Muscle layer of duodenum (tissue), 2 donors: ENCODE measurements at regions not wholly inside any gene's neighbourhood (a gene's known extent, or its start where the extent isn't known, plus 50 kb on each side); places are given as distances from the start of the nearest gene placed in this dataset.

ENCODE experiments used
- H3K27ac ChIP-seq: one replicate; pipeline ENCODE4 v1.7.0; 2013; ENCODE audit warnings: mild to moderate bottlenecking, low read length
- H3K27me3 ChIP-seq: one replicate; pipeline ENCODE4 v1.7.0; 2013; ENCODE audit warnings: low read depth, mild to moderate bottlenecking, control low read depth, low read length
- H3K36me3 ChIP-seq, 2 donors: one replicate each; pipeline ENCODE4 v1.7.0; 2013; ENCODE audit warnings: low read length in 2 of 2, control low read depth in 1 of 2, mild to moderate bottlenecking in 1 of 2; ENCODE audit not compliant: insufficient read depth in 2 of 2, control insufficient read depth in 1 of 2
- H3K4me1 ChIP-seq, 2 donors: one replicate each; pipeline ENCODE4 v1.7.0; 2013; ENCODE audit warnings: low read length in 2 of 2, mild to moderate bottlenecking in 2 of 2, control low read depth in 1 of 2, moderate library complexity in 1 of 2; ENCODE audit not compliant: insufficient read depth in 2 of 2, control insufficient read depth in 1 of 2
- H3K4me3 ChIP-seq, 2 donors: one replicate each; pipeline ENCODE4 v1.7.0; 2013; ENCODE audit warnings: low read length in 2 of 2, low read depth in 1 of 2, mild to moderate bottlenecking in 1 of 2
- H3K9me3 ChIP-seq, 2 donors: one replicate each; pipeline ENCODE4 v1.7.0; 2013; ENCODE audit warnings: low read length in 2 of 2, control low read depth in 1 of 2, mild to moderate bottlenecking in 1 of 2; ENCODE audit not compliant: control insufficient read depth in 1 of 2
- donor health status: healthy.

DNA sequence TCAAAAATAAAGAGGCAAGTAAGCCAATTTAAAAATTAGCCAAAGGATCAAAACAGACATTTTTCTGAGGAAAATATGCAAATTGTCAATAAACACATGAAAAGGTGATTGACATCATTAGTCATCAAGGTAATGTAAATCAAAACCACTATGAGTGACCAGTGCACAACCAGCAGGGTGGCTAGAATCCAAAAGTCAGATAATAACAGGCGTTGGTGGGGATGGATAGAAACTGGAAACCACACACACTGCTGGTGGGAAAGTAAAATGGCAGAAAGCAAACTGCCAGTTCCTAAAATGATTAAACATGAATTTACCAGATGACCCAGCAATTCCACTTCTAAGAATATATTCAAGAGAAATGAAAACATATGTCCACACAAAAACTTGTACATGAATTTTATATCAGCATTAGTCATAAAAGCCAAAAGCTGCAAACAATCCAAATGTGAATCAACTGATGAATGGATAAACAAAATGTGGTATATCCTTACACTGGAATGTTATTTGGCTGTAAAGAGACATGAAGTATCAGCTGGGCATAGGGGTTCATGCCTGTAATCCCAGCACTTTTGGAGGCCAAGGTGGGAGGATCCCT is 74.8 kb upstream of the MBOAT1 start:
- H3K27me3 ChIP-seq = no peaks in the 10 kb centered on the region
- H3K4me3 ChIP-seq = no peak overlapping the region
- H3K36me3 ChIP-seq = no peaks in the 10 kb centered on the region
- H3K4me1 ChIP-seq = no peaks in the 10 kb centered on the region
- peaks cover 0 to 10% of the 10 kb centered on the region in 2 donors for H3K9me3 ChIP-seq
- H3K27ac ChIP-seq = no peak overlapping the region

DNA sequence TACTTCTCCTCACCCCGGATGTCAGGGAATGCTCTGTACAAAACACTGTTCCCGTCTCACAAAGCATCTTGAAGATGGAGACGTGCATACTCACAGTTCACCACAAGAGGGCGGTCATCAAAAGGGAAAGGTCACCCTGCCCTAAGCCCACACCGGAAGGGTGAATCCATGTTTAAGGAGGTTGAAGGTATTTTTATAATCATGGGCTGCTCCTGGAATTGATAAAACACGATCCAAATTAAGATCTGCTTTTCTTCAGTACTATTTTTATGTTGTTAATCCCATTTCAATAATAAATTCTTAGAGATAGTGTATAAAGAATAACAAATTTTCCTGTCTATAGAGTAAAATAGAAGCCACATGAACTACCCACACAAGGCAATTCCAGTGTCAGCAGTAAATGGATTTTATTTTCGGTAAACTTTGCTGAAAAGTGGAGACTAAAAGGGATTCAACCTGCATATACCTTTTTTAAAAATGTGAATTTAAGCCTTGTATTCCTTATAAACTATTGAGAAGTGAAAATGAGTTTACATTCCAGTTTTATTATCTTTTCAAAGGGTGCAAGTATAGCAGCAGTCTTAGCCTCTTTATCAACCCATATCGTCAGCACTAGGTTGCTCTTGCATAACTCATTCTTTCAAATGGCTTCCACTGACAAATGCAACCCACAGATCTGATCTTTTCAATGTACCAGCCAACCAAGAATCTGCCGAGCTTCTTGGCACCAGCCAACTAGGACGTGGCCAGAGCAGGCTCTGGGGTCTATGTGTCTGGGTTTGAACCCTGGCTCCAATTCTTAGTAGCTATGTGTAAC is 79.7 kb upstream of the MBOAT1 start:
- no peaks in the 10 kb centered on the region for H3K27me3 ChIP-seq
- H3K4me1 ChIP-seq = no peaks in the 10 kb centered on the region
- H3K4me3 ChIP-seq = no peak overlapping the region
- H3K36me3 ChIP-seq = no peaks in the 10 kb centered on the region
- H3K9me3 ChIP-seq = no peaks in the 10 kb centered on the region
- no peak overlapping the region for H3K27ac ChIP-seq

DNA sequence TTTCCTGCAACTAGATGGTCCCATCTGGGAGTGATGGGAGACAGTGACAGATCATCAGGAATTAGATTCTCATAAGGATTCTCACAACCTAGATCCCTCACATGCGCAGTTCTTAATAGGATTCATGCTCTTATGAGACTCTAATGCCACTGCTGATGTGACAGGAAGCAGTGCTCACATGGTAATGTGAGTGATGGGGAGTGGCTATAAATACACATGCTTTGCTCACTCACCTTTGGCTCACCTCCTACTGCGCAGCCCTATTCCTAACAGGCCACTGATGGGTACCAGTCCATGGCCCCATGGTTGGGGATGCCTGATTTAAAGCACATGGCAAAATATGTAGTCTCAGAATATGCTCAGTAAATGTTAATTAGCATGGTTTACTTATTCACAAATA is 80.6 kb upstream of the MBOAT1 start:
- H3K27me3 ChIP-seq = no peaks in the 10 kb centered on the region
- H3K4me1 ChIP-seq = no peaks in the 10 kb centered on the region
- H3K27ac ChIP-seq = no peak overlapping the region
- H3K4me3 ChIP-seq = no peak overlapping the region
- no peaks in the 10 kb centered on the region for H3K36me3 ChIP-seq
- H3K9me3 ChIP-seq = no peaks in the 10 kb centered on the region

DNA sequence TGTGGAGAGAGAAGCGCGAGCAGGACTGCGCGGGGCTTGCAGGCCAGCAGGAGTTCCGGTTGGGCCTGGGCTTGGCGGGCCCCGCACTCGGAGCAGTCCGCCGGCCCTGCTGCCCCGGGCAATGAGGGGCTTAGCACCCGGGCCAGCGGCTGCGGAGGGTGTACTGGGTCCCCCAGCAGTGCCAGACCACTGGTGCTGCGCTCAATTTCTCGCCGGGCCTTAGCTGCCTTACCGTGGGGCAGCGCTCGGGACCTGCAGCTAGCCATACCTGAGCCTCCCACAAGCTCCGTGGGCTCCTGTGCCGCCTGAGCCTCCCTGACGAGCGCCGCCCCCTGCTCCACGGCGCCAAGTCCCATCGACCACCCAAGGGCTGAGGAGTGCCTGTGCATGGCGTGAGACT is 89.0 kb upstream of the MBOAT1 start:
- Histone ChIP-seq H3K27ac (no peak overlapping the region), H3K36me3 (no peaks in the 10 kb centered on the region), H3K27me3 (no peaks in the 10 kb centered on the region), H3K4me3 (no peak overlapping the region), H3K9me3 (no peaks in the 10 kb centered on the region), H3K4me1 (no peaks in the 10 kb centered on the region)

DNA sequence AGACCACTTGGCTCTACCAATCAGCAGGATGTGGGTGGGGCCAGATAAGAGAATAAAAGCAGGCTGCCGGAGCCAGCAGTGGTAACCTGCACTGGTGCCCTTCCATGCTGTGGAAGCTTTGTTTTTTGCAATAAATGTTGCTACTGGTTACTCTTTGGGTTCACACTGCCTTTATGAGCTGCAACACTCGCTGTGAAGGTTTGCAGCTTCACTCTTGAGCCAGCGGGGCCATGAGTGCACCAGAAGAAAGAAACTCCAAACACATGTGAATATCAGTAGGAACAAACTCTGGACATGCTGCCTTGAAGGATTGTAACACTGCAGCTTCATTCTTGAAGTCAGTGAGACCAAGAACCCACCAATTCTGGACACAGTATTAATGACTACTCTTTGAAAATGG is 89.9 kb upstream of the MBOAT1 start:
- Histone ChIP-seq H3K4me1 (no peaks in the 10 kb centered on the region), H3K4me3 (no peak overlapping the region), H3K9me3 (no peaks in the 10 kb centered on the region), H3K36me3 (no peaks in the 10 kb centered on the region), H3K27me3 (no peaks in the 10 kb centered on the region), H3K27ac (no peak overlapping the region)

DNA sequence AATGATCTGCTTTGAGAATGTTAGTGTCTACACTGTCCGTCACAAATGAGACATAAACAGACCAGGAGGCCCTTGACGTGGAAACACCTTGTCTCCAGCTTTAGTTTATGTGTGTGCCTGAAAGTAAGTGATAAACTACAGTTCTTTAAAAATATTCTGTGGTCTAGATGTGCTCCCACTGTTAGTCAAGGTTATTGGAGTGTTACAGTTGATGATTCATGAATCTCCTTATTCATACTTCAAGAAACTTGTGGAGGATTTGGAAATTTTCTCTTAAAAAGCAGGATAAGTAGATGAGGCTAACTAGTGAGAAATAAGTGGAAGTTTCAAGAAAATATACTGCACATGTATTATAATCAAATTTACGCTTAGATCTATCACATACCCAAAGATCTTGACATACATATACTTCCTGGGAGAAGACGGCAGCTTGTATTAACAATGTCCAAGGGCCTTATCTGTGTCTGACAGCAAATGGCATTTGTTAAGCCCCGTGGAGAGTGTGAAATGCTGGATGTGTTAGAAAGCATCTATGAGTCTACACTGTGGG is 90.5 kb upstream of the MBOAT1 start:
- Histone ChIP-seq H3K36me3 (no peaks in the 10 kb centered on the region), H3K4me1 (no peaks in the 10 kb centered on the region), H3K4me3 (no peak overlapping the region), H3K27ac (no peak overlapping the region), H3K9me3 (no peaks in the 10 kb centered on the region), H3K27me3 (no peaks in the 10 kb centered on the region)

DNA sequence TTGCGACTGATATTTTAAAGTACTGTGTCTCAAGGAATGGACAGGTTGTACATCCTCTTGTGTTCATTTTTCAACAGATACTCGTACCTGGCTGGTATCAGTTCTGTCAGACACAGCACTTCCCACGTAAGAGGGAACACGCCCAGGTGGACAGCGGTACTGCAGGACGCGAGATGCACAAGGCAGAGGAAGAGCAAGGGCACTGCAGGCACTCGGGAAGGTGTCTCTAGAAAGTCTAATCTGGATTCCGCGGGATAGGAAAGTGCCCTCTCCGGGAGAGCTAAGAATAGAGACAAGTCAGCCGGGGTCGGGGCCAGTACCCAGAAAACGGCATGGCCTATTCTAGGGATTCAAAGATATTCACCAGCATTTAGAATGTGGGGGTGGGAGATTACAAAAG is 94.2 kb upstream of the MBOAT1 start:
- Histone ChIP-seq H3K27ac (no peak overlapping the region), H3K4me1 (no peaks in the 10 kb centered on the region), H3K36me3 (no peaks in the 10 kb centered on the region), H3K27me3 (no peaks in the 10 kb centered on the region), H3K9me3 (peaks cover 0 to 2% of the 10 kb centered on the region in 2 donors), H3K4me3 (no peak overlapping the region)

DNA sequence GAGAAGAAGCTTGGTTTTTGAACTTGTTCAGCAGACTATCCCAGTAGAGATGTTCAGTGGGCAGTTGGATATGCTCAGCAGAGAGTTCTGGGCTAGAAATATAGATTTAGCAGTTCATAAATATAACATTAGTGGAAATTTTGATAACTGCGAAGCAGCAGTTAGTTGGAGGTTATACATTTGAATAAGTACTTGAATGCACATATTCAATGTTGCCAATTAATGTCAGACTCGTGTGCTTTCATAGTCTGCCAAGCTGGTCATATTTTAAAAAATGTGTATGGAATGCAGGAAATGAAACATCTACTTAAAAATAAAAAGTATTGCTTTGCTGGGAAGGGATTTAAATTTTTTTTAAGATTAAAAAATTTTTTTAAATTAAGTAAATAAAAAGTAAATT is 92.5 kb upstream of the E2F3 start:
- Histone ChIP-seq H3K4me1 (no peaks in the 10 kb centered on the region), H3K36me3 (no peaks in the 10 kb centered on the region), H3K4me3 (no peak overlapping the region), H3K27me3 (no peaks in the 10 kb centered on the region), H3K9me3 (peaks cover 0 to 2% of the 10 kb centered on the region in 2 donors), H3K27ac (no peak overlapping the region)

DNA sequence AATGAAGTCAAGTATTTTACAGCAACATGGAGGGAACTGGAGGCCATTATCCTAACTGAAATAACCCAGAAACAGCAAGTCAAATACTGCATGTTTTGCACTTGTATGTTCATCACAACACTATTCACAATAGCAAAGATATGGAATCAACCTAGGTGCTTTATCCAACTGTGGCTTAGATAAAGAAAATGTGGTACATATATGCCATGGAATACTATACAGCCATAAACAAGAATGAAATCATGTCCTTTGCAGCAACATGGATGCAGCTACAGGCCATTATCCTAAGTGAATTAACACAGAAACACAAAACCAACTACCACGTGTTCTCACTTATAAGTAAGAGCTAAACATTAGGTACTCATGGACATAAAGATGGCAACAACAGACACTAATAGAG is 91.5 kb upstream of the E2F3 start:
- Histone ChIP-seq H3K27ac (no peak overlapping the region), H3K9me3 (peaks cover 0 to 2% of the 10 kb centered on the region in 2 donors), H3K4me3 (no peak overlapping the region), H3K4me1 (no peaks in the 10 kb centered on the region), H3K36me3 (no peaks in the 10 kb centered on the region), H3K27me3 (no peaks in the 10 kb centered on the region)

DNA sequence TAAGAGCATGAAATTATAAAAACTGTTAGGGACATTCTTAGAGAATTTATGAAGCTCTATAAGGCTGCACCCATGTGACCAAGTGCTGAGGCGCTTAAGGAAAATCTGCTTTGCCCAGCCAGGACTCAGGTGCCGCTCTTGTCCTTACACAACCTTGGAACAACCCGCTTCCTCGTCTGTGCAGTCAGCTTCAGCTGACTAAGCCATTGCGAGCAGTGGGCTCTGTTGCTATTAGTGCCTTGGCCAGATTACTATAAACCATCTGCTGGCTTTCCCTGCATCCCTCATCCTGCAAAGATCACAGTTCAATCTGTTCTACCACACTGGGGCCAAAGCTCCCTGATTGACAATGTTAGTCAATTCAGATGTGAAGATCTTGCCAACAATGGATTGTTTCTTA is 89.1 kb upstream of the E2F3 start:
- no peaks in the 10 kb centered on the region for H3K36me3 ChIP-seq
- peaks cover 0 to 2% of the 10 kb centered on the region in 2 donors for H3K9me3 ChIP-seq
- H3K4me3 ChIP-seq = no peak overlapping the region
- no peak overlapping the region for H3K27ac ChIP-seq
- H3K27me3 ChIP-seq = no peaks in the 10 kb centered on the region
- no peaks in the 10 kb centered on the region for H3K4me1 ChIP-seq

DNA sequence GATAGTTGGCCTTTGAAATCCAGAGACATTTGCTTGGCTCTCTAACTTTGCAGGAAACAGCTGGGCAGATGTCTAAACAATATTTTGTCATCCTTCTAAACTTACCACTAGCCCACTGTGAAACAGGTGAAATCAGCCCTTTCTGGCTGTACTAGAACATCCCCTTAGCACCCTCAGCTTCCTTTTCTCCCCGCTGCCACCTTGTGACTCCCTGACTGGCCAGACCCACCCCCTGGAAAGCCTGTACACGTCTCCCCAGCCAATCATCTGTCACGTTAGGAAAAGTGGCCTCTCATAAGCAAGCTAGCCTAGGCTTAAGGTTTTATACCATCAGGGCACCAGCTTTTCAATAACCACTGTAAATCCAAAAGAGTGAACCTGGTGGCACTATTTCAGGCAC is 88.6 kb upstream of the E2F3 start:
- Histone ChIP-seq H3K4me1 (no peaks in the 10 kb centered on the region), H3K36me3 (no peaks in the 10 kb centered on the region), H3K4me3 (no peak overlapping the region), H3K27me3 (no peaks in the 10 kb centered on the region), H3K27ac (no peak overlapping the region), H3K9me3 (peaks cover 0 to 2% of the 10 kb centered on the region in 2 donors)
